Activated CD4-positive, alpha-beta memory T cell treated with anti-CD3 and anti-CD28 coated beads, Interleukin-2, amount 10 ng/mL, durations not matched to agents 7 days and 5 days (primary cell): ENCODE measurements at regions not wholly inside any gene's neighbourhood (a gene's known extent, or its start where the extent isn't known, plus 50 kb on each side); places are given as distances from the start of the nearest gene placed in this dataset.

Experiments
- CTCF ChIA-PET: fragments of 350-600 bp; sonication (Branson Sonifier 250); formaldehyde crosslinking; loops from one replicate; lab custom pipeline; 2021; ENCODE audit warnings: antibody characterized with exemption, inconsistent platforms; lab: Charles Lee
- POLR2A ChIA-PET: fragments of 350-600 bp; sonication (Branson Sonifier 250); formaldehyde crosslinking; loops from one replicate; lab custom pipeline; 2021; ENCODE audit warnings: antibody characterized with exemption; lab: Charles Lee
- DNase-seq: peaks from one replicate; pipeline ENCODE4 v3.0.0-alpha.2; 2020
- H3K27ac Mint-ChIP-seq: one replicate; pipeline ENCODE4 v1.8.0; 2021; ENCODE audit warnings: mild to moderate bottlenecking, mixed read lengths
- H3K27me3 Mint-ChIP-seq: one replicate; pipeline ENCODE4 v1.8.0; 2021; ENCODE audit warnings: mixed read lengths
- H3K36me3 Mint-ChIP-seq: one replicate; pipeline ENCODE4 v1.8.0; 2021; ENCODE audit warnings: low read depth, mixed read lengths
- H3K4me1 Mint-ChIP-seq: one replicate; pipeline ENCODE4 v1.8.0; 2021; ENCODE audit warnings: mixed read lengths
- H3K4me3 Mint-ChIP-seq: one replicate; pipeline ENCODE4 v1.8.0; 2021; ENCODE audit warnings: mild to moderate bottlenecking, mixed read lengths
- H3K9me3 Mint-ChIP-seq: one replicate; pipeline ENCODE4 v1.8.0; 2021; ENCODE audit warnings: mixed read lengths

GRCh38 chr4:46684041-46684440 lies 225.0 kb downstream of the COX7B2 start:
- Mint-ChIP-seq H3K9me3 (peaks cover 8% of the 10 kb centered on the region), H3K4me1 (no peaks in the 10 kb centered on the region), H3K36me3 (no peaks in the 10 kb centered on the region), H3K4me3 (no peak overlapping the region), H3K27me3 (no peaks in the 10 kb centered on the region), H3K27ac (no peak overlapping the region)
- ChIA-PET CTCF (no interaction called here), POLR2A (no interaction called here)
- DNase-seq = no peak

GRCh38 chr4:46676364-46676763 lies 232.7 kb downstream of the COX7B2 start:
- Mint-ChIP-seq H3K4me3 (no peak overlapping the region), H3K9me3 (peaks cover 8% of the 10 kb centered on the region), H3K27me3 (no peaks in the 10 kb centered on the region), H3K27ac (no peak overlapping the region), H3K4me1 (no peaks in the 10 kb centered on the region), H3K36me3 (no peaks in the 10 kb centered on the region)
- DNase-seq = no peak
- ChIA-PET POLR2A (no interaction called here), CTCF (no interaction called here)

DNA sequence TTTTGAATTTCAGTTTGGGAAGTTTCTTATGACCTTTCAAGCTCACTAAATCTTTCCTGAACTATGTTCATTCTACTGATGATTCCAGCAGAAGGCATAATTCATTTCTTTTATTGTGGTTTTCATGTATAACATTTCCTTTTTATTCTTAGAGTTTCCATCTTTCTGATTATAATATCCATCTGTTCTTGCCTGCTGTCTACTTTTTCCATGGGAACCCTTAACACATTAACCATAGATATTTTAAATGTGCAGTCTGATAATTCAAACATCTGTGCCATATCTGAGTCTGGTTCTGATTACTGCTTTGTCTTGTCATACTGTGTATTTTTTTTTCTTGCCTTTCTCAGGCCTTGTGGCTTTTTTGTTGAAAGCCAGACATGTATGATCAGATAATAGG lies 234.7 kb downstream of the COX7B2 start:
- POLR2A ChIA-PET = no interaction called here
- DNase-seq = no peak
- H3K36me3 Mint-ChIP-seq = no peaks in the 10 kb centered on the region
- H3K27ac Mint-ChIP-seq = no peak overlapping the region
- H3K9me3 Mint-ChIP-seq = peaks cover 8% of the 10 kb centered on the region
- no peaks in the 10 kb centered on the region for H3K4me1 Mint-ChIP-seq
- CTCF ChIA-PET = no interaction called here
- no peak overlapping the region for H3K4me3 Mint-ChIP-seq
- H3K27me3 Mint-ChIP-seq = no peaks in the 10 kb centered on the region

DNA sequence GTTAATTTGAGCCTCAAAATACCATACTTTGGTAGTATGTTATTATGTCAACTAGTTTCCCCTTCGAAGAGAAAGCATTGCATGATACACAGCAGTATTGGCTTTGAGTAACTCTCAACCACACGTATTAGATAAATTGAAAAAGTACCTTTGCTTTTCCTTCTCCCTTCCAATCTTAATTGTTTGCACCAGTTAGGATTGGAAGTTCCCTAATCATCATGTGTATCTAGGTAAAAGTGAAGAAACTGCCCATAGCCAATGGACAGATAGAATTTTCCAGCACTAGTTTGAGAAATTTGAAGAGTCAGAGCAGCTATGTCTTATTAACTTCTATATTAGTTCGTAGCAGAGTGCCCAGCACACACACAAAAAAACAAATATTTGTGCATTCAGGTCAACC lies 241.3 kb downstream of the COX7B2 start:
- no peaks in the 10 kb centered on the region for H3K4me1 Mint-ChIP-seq
- H3K9me3 Mint-ChIP-seq = peaks cover 9% of the 10 kb centered on the region
- ChIA-PET POLR2A (no interaction called here), CTCF (no interaction called here)
- H3K27ac Mint-ChIP-seq = no peak overlapping the region
- H3K27me3 Mint-ChIP-seq = no peaks in the 10 kb centered on the region
- H3K4me3 Mint-ChIP-seq = no peak overlapping the region
- DNase-seq = no peak
- no peaks in the 10 kb centered on the region for H3K36me3 Mint-ChIP-seq

DNA sequence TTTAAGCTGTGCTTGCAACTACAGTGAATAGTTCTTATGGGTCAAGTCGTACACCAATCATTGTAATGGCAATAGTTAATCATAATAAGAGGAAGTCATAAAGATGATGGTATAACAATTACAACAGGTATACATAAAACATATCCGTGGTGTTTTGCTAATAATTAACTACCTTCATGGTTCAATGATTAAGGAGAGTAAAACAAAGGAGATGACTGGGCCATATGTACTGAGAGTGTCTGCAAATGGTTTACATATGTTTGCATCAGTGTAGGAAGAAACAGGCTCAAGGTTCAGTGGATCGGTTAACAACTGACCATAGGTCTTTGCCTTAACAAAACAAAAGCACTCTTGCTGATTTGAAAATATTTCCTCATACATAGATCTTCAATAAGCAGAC lies 253.0 kb downstream of the COX7B2 start:
- Mint-ChIP-seq H3K27ac (no peak overlapping the region), H3K9me3 (no peaks in the 10 kb centered on the region), H3K27me3 (no peaks in the 10 kb centered on the region), H3K4me1 (no peaks in the 10 kb centered on the region), H3K4me3 (no peak overlapping the region), H3K36me3 (no peaks in the 10 kb centered on the region)
- ChIA-PET POLR2A (no interaction called here), CTCF (no interaction called here)
- DNase-seq = no peak

GRCh38 chr4:46653842-46654241 lies 255.2 kb downstream of the COX7B2 start:
- H3K4me1 Mint-ChIP-seq = no peaks in the 10 kb centered on the region
- CTCF ChIA-PET = no interaction called here
- POLR2A ChIA-PET = no interaction called here
- H3K36me3 Mint-ChIP-seq = no peaks in the 10 kb centered on the region
- H3K9me3 Mint-ChIP-seq = no peaks in the 10 kb centered on the region
- H3K4me3 Mint-ChIP-seq = no peak overlapping the region
- no peak for DNase-seq
- H3K27ac Mint-ChIP-seq = no peak overlapping the region
- H3K27me3 Mint-ChIP-seq = no peaks in the 10 kb centered on the region

- CTCF ChIA-PET = no interaction called here
- no peak overlapping the region for H3K4me3 Mint-ChIP-seq
- H3K9me3 Mint-ChIP-seq = no peaks in the 10 kb centered on the region
- no peaks in the 10 kb centered on the region for H3K4me1 Mint-ChIP-seq
- H3K27ac Mint-ChIP-seq = no peak overlapping the region
- H3K36me3 Mint-ChIP-seq = no peaks in the 10 kb centered on the region
- H3K27me3 Mint-ChIP-seq = no peaks in the 10 kb centered on the region
- POLR2A ChIA-PET = no interaction called here
- DNase-seq = no peak
These were observed 259.5 kb upstream of the GABRA2 start for GRCh38 chr4:46649390-46649789.

DNA sequence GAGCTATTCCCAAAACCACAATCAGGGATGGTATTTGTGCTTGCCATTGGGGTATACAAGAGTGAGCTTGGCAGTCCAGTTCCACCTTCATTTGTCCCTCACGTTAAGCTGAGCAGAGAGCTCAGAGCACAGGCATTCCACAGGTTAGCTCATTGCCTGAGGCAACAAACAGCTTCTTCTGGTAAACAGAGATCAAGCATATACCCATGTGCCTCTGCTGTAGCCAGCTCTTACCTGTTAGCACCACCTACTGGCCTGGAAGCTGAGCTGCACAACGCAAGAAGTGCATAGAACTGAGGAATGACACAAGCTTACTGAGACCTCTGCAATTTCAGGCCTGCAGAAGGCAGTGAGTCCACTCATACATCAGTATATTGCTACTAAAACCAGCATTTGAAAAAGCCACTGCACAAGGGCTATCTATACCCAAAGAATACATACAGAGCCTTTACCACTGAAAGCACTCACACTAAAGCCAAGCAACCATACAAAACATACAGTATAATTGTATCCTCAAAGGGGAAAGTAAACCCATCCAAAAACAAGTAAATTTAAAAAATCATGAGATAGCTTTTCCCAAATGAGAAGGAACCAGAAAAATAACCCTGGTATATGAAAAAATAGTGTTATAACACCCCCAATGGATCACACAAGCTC lies 258.3 kb upstream of the GABRA2 start:
- DNase-seq = no peak
- Mint-ChIP-seq H3K9me3 (no peaks in the 10 kb centered on the region), H3K36me3 (no peaks in the 10 kb centered on the region), H3K27ac (no peak overlapping the region), H3K4me3 (no peak overlapping the region), H3K27me3 (no peaks in the 10 kb centered on the region), H3K4me1 (no peaks in the 10 kb centered on the region)
- ChIA-PET POLR2A (no interaction called here), CTCF (interaction anchor here (1.2 kb wide), 1 partner anchor 12 kb away, joined by 3 read pairs; no protein-coding TSS in a partner anchor)

DNA sequence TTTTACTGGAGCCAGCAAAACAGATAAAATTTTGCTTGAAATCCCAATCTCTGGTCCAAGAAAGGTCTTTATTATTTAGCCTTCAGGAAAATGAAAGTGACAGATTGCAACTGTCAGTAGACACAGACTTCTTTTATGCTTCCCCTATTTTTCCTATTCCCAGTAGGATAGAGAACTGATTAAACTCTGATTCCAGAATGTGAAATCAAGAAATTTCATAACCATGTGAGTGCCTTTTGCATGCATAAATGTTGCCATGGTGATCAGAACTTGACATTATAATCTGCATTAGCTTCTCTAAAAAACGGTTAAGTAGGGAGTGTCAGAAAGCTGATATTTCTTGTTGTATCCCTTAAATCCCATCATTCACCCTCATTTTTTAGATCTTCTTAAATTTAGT lies 255.2 kb upstream of the GABRA2 start:
- no peak overlapping the region for H3K27ac Mint-ChIP-seq
- no peaks in the 10 kb centered on the region for H3K27me3 Mint-ChIP-seq
- no peaks in the 10 kb centered on the region for H3K9me3 Mint-ChIP-seq
- H3K4me1 Mint-ChIP-seq = no peaks in the 10 kb centered on the region
- H3K36me3 Mint-ChIP-seq = no peaks in the 10 kb centered on the region
- H3K4me3 Mint-ChIP-seq = no peak overlapping the region
- no peak for DNase-seq
- CTCF ChIA-PET = no interaction called here
- POLR2A ChIA-PET = no interaction called here
